ENCODE measurements at regions not wholly inside any gene's neighbourhood (a gene's known extent, or its start where the extent isn't known, plus 50 kb on each side); places are given as distances from the start of the nearest gene placed in this dataset.
"Not testable (repeated sequence)": the region's sequence is repeated elsewhere in the genome, so short reads cannot be mapped to it uniquely, and the experiment has no call there.

- Histone ChIP-seq H3K27ac (no peak overlapping the region), H3K4me3 (no peak overlapping the region), H3K36me3 (no peaks in the 10 kb centered on the region), H3K4me1 (peaks cover 6% of the 10 kb centered on the region; the same call in 1 of the 2 replicates), H3K27me3 (no peaks in the 10 kb centered on the region), H3K9me3 (replicated peaks) (no peaks in the 10 kb centered on the region)
- DNase-seq, result no peak
Observed at GRCh38 chr5:83001796-83002381, 75.3 kb downstream of the TMEM167A start.

- no peak overlapping the region for H3K4me3 ChIP-seq
- DNase-seq, result no peak
- no peaks in the 10 kb centered on the region for H3K9me3 ChIP-seq (replicated peaks)
- no peaks in the 10 kb centered on the region for H3K36me3 ChIP-seq
- H3K4me1 ChIP-seq, result peaks cover 6% of the 10 kb centered on the region; the same call in 1 of the 2 replicates
- no peaks in the 10 kb centered on the region for H3K27me3 ChIP-seq
- no peak overlapping the region for H3K27ac ChIP-seq
Observed at GRCh38 chr5:83000922-83001321, 76.3 kb downstream of the TMEM167A start.

- Histone ChIP-seq H3K27me3 (no peaks in the 10 kb centered on the region), H3K27ac (no peak overlapping the region), H3K4me1 (peaks cover 6% of the 10 kb centered on the region; the same call in 1 of the 2 replicates), H3K36me3 (no peaks in the 10 kb centered on the region), H3K4me3 (no peak overlapping the region), H3K9me3 (replicated peaks) (no peaks in the 10 kb centered on the region)
- no peak for DNase-seq
Observed at GRCh38 chr5:83000428-83000827, 76.8 kb downstream of the TMEM167A start.

- Histone ChIP-seq H3K27ac (no peak overlapping the region), H3K4me1 (no peaks in the 10 kb centered on the region), H3K9me3 (replicated peaks) (no peaks in the 10 kb centered on the region), H3K36me3 (no peaks in the 10 kb centered on the region), H3K27me3 (no peaks in the 10 kb centered on the region), H3K4me3 (no peak overlapping the region)
- no peak for DNase-seq
Observed at GRCh38 chr5:82993416-82993815, 83.8 kb downstream of the TMEM167A start.

GRCh38 chr5:82992646-82993045 lies 84.5 kb downstream of the TMEM167A start:
- H3K27ac ChIP-seq, result no peak overlapping the region
- no peaks in the 10 kb centered on the region for H3K27me3 ChIP-seq
- no peaks in the 10 kb centered on the region for H3K4me1 ChIP-seq
- no peaks in the 10 kb centered on the region for H3K9me3 ChIP-seq (replicated peaks)
- no peaks in the 10 kb centered on the region for H3K36me3 ChIP-seq
- no peak overlapping the region for H3K4me3 ChIP-seq
- no peak for DNase-seq

GRCh38 chr5:82991678-82992323 lies 85.4 kb downstream of the TMEM167A start:
- Histone ChIP-seq H3K27me3 (no peaks in the 10 kb centered on the region), H3K27ac (no peak overlapping the region), H3K9me3 (replicated peaks) (no peaks in the 10 kb centered on the region), H3K4me1 (no peaks in the 10 kb centered on the region), H3K4me3 (no peak overlapping the region), H3K36me3 (no peaks in the 10 kb centered on the region)
- no peak for DNase-seq

- Histone ChIP-seq H3K4me1 (no peaks in the 10 kb centered on the region), H3K4me3 (no peak overlapping the region), H3K36me3 (no peaks in the 10 kb centered on the region), H3K9me3 (replicated peaks) (no peaks in the 10 kb centered on the region), H3K27ac (no peak overlapping the region), H3K27me3 (no peaks in the 10 kb centered on the region)
- DNase-seq, result no peak
Observed at GRCh38 chr5:82991059-82991458, 86.1 kb downstream of the TMEM167A start.

- no peaks in the 10 kb centered on the region for H3K36me3 ChIP-seq
- H3K4me1 ChIP-seq, result peaks cover 10% of the 10 kb centered on the region; the same call in 1 of the 2 replicates
- H3K27ac ChIP-seq, result no peak overlapping the region
- H3K4me3 ChIP-seq, result no peak overlapping the region
- H3K27me3 ChIP-seq, result no peaks in the 10 kb centered on the region
- no peak for DNase-seq
- H3K9me3 ChIP-seq (replicated peaks), result no peaks in the 10 kb centered on the region
Observed at GRCh38 chr5:82987188-82987587, 90.0 kb downstream of the TMEM167A start.

GRCh38 chr5:82986404-82986803 lies 90.8 kb downstream of the TMEM167A start:
- Histone ChIP-seq H3K27ac (no peak overlapping the region), H3K36me3 (no peaks in the 10 kb centered on the region)

GRCh38 chr5:82985763-82986162 lies 91.4 kb downstream of the TMEM167A start:
- peaks cover 10% of the 10 kb centered on the region; the same call in 1 of the 2 replicates for H3K4me1 ChIP-seq
- no peaks in the 10 kb centered on the region for H3K36me3 ChIP-seq

More at GRCh38 chr5:82986404-82986803, 90.8 kb downstream of the TMEM167A start:
- H3K4me3 ChIP-seq, result no peak overlapping the region
- no peak for DNase-seq
- peaks cover 10% of the 10 kb centered on the region; the same call in 1 of the 2 replicates for H3K4me1 ChIP-seq
- H3K27me3 ChIP-seq, result no peaks in the 10 kb centered on the region
- no peaks in the 10 kb centered on the region for H3K9me3 ChIP-seq (replicated peaks)

GRCh38 chr5:82984786-82985735 lies 92.1 kb downstream of the TMEM167A start:
- Histone ChIP-seq H3K9me3 (replicated peaks) (no peaks in the 10 kb centered on the region), H3K27ac (no peak overlapping the region), H3K27me3 (no peaks in the 10 kb centered on the region), H3K4me3 (no peak overlapping the region), H3K4me1 (peaks cover 10% of the 10 kb centered on the region; the same call in 1 of the 2 replicates), H3K36me3 (no peaks in the 10 kb centered on the region)
- no peak for DNase-seq

More at GRCh38 chr5:82985763-82986162, 91.4 kb downstream of the TMEM167A start:
- Histone ChIP-seq H3K27ac (no peak overlapping the region), H3K4me3 (no peak overlapping the region), H3K27me3 (no peaks in the 10 kb centered on the region), H3K9me3 (replicated peaks) (no peaks in the 10 kb centered on the region)
- DNase-seq, result no peak

- Histone ChIP-seq H3K4me3 (no peak overlapping the region), H3K4me1 (peaks cover 10% of the 10 kb centered on the region; the same call in 1 of the 2 replicates), H3K27me3 (no peaks in the 10 kb centered on the region), H3K27ac (no peak overlapping the region), H3K36me3 (no peaks in the 10 kb centered on the region), H3K9me3 (replicated peaks) (no peaks in the 10 kb centered on the region)
- DNase-seq, result no peak
Observed at GRCh38 chr5:82982846-82983245, 94.3 kb downstream of the TMEM167A start.

GRCh38 chr5:82976887-82977286 lies 100.3 kb downstream of the TMEM167A start:
- not testable (repeated sequence) for H3K9me3 ChIP-seq (replicated peaks); H3K4me1 ChIP-seq; H3K36me3 ChIP-seq; H3K27me3 ChIP-seq; DNase-seq; H3K4me3 ChIP-seq; H3K27ac ChIP-seq

GRCh38 chr5:82975812-82976211 lies 101.4 kb downstream of the TMEM167A start:
- H3K27ac ChIP-seq, result no peak overlapping the region
- no peaks in the 10 kb centered on the region for H3K4me1 ChIP-seq
- no peaks in the 10 kb centered on the region for H3K27me3 ChIP-seq
- H3K36me3 ChIP-seq, result no peaks in the 10 kb centered on the region
- DNase-seq, result no peak
- H3K4me3 ChIP-seq, result no peak overlapping the region
- H3K9me3 ChIP-seq (replicated peaks), result 0 out of 2 replicates have a peak, but pooled peaks cover 5% of the 10 kb centered on the region

- DNase-seq, result no peak
- no peaks in the 10 kb centered on the region for H3K36me3 ChIP-seq
- no peaks in the 10 kb centered on the region for H3K27me3 ChIP-seq
- no peak overlapping the region for H3K27ac ChIP-seq
- no peak overlapping the region for H3K4me3 ChIP-seq
- H3K9me3 ChIP-seq (replicated peaks), result 0 out of 2 replicates have a peak, but pooled peaks cover 5% of the 10 kb centered on the region
- no peaks in the 10 kb centered on the region for H3K4me1 ChIP-seq
Observed at GRCh38 chr5:82975396-82975795, 101.8 kb downstream of the TMEM167A start.

All from SJCRH30 (cell line).